Adrenal gland (tissue), 9 donors: ENCODE measurements at regions not wholly inside any gene's neighbourhood (a gene's known extent, or its start where the extent isn't known, plus 50 kb on each side); places are given as distances from the start of the nearest gene placed in this dataset.

Experiments
- DNase-seq, 7 donors: peaks; one replicate each; pipeline ENCODE4 v3.0.0-alpha.2; 2019 to 2020
- H3K27ac ChIP-seq, 5 donors: fragments of 200-600 bp; sonication (generic) in 4 of 5; 1 replicate in 3 of 5; 2 replicates in 2 of 5; pipeline versions ENCODE4 v1.5.1 to v1.8.0; 2016 to 2020; ENCODE audit warnings: mild to moderate bottlenecking in 1 of 5
- H3K27me3 ChIP-seq: fragments of 200-600 bp; 2 replicates; pipeline ENCODE4 v1.8.0; 2021
- H3K36me3 ChIP-seq, 2 donors: fragments of 200-600 bp; replicated peaks in 1 of 2; 1 replicate in 1 of 2; 2 replicates in 1 of 2; pipeline versions ENCODE4 v1.5.1 to v1.8.0; 2018 to 2022
- H3K4me1 ChIP-seq, 2 donors: fragments of 200-600 bp; replicated peaks in 1 of 2; 1 replicate in 1 of 2; 2 replicates in 1 of 2; pipeline versions ENCODE4 v1.5.1 to v1.8.0; 2018 to 2021
- H3K4me3 ChIP-seq, 4 donors: fragments of 200-600 bp; sonication (generic) in 3 of 4; one replicate each; pipeline ENCODE4 v1.5.1; 2016 to 2018
- H3K9me3 ChIP-seq, 3 donors: fragments of 200-600 bp; sonication (generic) in 1 of 3; replicated peaks in 1 of 3; 1 replicate in 2 of 3; 2 replicates in 1 of 3; pipeline versions ENCODE4 v1.5.1 to v1.8.0; 2016 to 2021
- CTCF ChIP-seq, 6 experiments: fragments of 450-650 bp in 4 of 6; fragments of 200-600 bp in 2 of 6; sonication (generic) in 1 of 6; IDR thresholded peaks; 1 replicate in 5 of 6; 2 replicates in 1 of 6; pipeline versions ENCODE4 v1.5.1 to v1.8.0; 2016 to 2021; ENCODE audit warnings: antibody characterized with exemption in 6 of 6, mild to moderate bottlenecking in 2 of 6, moderate library complexity in 1 of 6
- POLR2A ChIP-seq, 2 donors: fragments of 450-650 bp; IDR thresholded peaks; one replicate each; pipeline ENCODE4 v1.6.1; 2017; ENCODE audit warnings: antibody characterized with exemption in 2 of 2, mild to moderate bottlenecking in 2 of 2, moderate library complexity in 1 of 2
- WGBS, 4 donors: extraction: QIAGEN DNeasy Blood & Tissue Kit in 2 of 4; methylation state at CpG; one replicate each; pipeline versions ENCODE4 v1.1.5 to v1.1.7; 2013 to 2017; 5-methylcytosine and 5-hydroxymethylcytosine counted together
- intact Hi-C, 2 donors: fragments of 100-400 bp; cut with DNase I; formaldehyde crosslinking; loops; one replicate each; pipeline versions ENCODE4 v1.14.1 to v1.15.0; 2022 to 2023
- donor health status: healthy with polysubstance abuse.
- donor health status: Bipolar disorder and iron deficiency.
- donor health status: DM: yes; HTN: yes; CAD: no.
- donor health status: DM: no; HTN: no; CAD: no.
- donor health status: DM: no; HTN: no; CAD: no.

- Histone ChIP-seq H3K4me1 (no peaks in the 10 kb centered on the region), H3K9me3 (no peaks in the 10 kb centered on the region), H3K4me3 (no peak overlapping the region), H3K27ac (no peak overlapping the region), H3K27me3 (peaks cover 4% of the 10 kb centered on the region), H3K36me3 (no peaks in the 10 kb centered on the region)
- intact Hi-C loops, result no loop called here
- peak in 5 of 7 donors; percentile 24 to 53 (median 31) for DNase-seq
- TF ChIP-seq POLR2A (IDR thresholded peaks at IDR 0.05) (no peak), CTCF (IDR thresholded peaks at IDR 0.05) (no peak)
- 37 to 45% (median 43%) methylated on average over 5 to 6 of the region's 6 CpGs for WGBS, 4 donors
Observed at GRCh38 chr1:29575277-29575676, 339.0 kb downstream of the PTPRU start.

GRCh38 chr1:29574871-29575270 lies 338.5 kb downstream of the PTPRU start:
- H3K27me3 ChIP-seq, result peaks cover 4% of the 10 kb centered on the region
- no peak overlapping the region for H3K27ac ChIP-seq
- WGBS, 4 donors, result 86 to 100% (median 94%) methylated on average over 2 of the region's 2 CpGs
- no peaks in the 10 kb centered on the region for H3K9me3 ChIP-seq
- no peak overlapping the region for H3K4me3 ChIP-seq
- intact Hi-C loops, result no loop called here
- TF ChIP-seq CTCF (IDR thresholded peaks at IDR 0.05), result no peak
- TF ChIP-seq POLR2A (IDR thresholded peaks at IDR 0.05), result no peak
- no peaks in the 10 kb centered on the region for H3K36me3 ChIP-seq
- H3K4me1 ChIP-seq, result no peaks in the 10 kb centered on the region
- DNase-seq, result no peak

- H3K27ac ChIP-seq, result no peak overlapping the region
- WGBS, 4 donors, result 63 to 77% (median 66%) methylated on average over 5 of the region's 5 CpGs
- TF ChIP-seq CTCF (IDR thresholded peaks at IDR 0.05) (no peak), POLR2A (IDR thresholded peaks at IDR 0.05) (no peak)
Observed at GRCh38 chr1:29569971-29570634, 333.8 kb downstream of the PTPRU start.

GRCh38 chr1:29567257-29567656 lies 330.9 kb downstream of the PTPRU start:
- Histone ChIP-seq H3K9me3 (peaks cover 0 to 14% (median 0%) of the 10 kb centered on the region in 3 donors), H3K4me3 (no peak overlapping the region), H3K27ac (no peak overlapping the region), H3K27me3 (peaks cover 4% of the 10 kb centered on the region), H3K4me1 (no peaks in the 10 kb centered on the region), H3K36me3 (no peaks in the 10 kb centered on the region)
- intact Hi-C loops, result no loop called here
- DNase-seq, result no peak
- TF ChIP-seq CTCF (IDR thresholded peaks at IDR 0.05) (no peak), POLR2A (IDR thresholded peaks at IDR 0.05) (no peak)
- WGBS, 4 donors, result 71 to 90% (median 83%) methylated on average over 1 of the region's 1 CpG

More at GRCh38 chr1:29569971-29570634, 333.8 kb downstream of the PTPRU start:
- intact Hi-C loops, result no loop called here
- no peaks in the 10 kb centered on the region for H3K36me3 ChIP-seq
- H3K9me3 ChIP-seq, result peaks cover 0 to 14% (median 0%) of the 10 kb centered on the region in 3 donors
- no peak overlapping the region for H3K4me3 ChIP-seq
- no peaks in the 10 kb centered on the region for H3K4me1 ChIP-seq
- DNase-seq, result peak in 1 of 7 donors; percentile 24
- peaks cover 4% of the 10 kb centered on the region for H3K27me3 ChIP-seq
